HG03439 (cell line): ENCODE measurements at regions not wholly inside any gene's neighbourhood (a gene's known extent, or its start where the extent isn't known, plus 50 kb on each side); places are given as distances from the start of the nearest gene placed in this dataset.
A peak's percentile ranks its signal among the peaks of the same experiment; 100 is the strongest.
"Not testable (repeated sequence)": the region's sequence is repeated elsewhere in the genome, so short reads cannot be mapped to it uniquely, and the experiment has no call there.

Source experiments
- ATAC-seq: cut with Tn5 transposase; IDR thresholded peaks from one replicate; pipeline ENCODE4 v1.9.1; 2021; ENCODE audit warnings: mild to moderate bottlenecking, moderate library complexity; ENCODE audit not compliant: unreplicated experiment

GRCh38 chr1:147103416-147104155 lies 68.7 kb downstream of the PRKAB2 start:
- not testable (repeated sequence) for ATAC-seq

GRCh38 chr1:147099192-147099591 lies 73.1 kb downstream of the PRKAB2 start:
- ATAC-seq = no peak

- not testable (repeated sequence) for ATAC-seq
Observed at GRCh38 chr1:147098338-147098973, 73.8 kb downstream of the PRKAB2 start.

- no peak for ATAC-seq
Observed at GRCh38 chr1:147095691-147096090, 76.6 kb downstream of the PRKAB2 start.

GRCh38 chr1:147091801-147092200 lies 80.5 kb downstream of the PRKAB2 start:
- ATAC-seq = no peak

- ATAC-seq = no peak
Observed at GRCh38 chr1:147089457-147089856, 82.8 kb downstream of the PRKAB2 start.

- ATAC-seq = no peak
Observed at GRCh38 chr1:147086129-147086528, 86.1 kb downstream of the PRKAB2 start.

GRCh38 chr1:147084273-147085096 lies 87.8 kb downstream of the PRKAB2 start:
- ATAC-seq = peak; percentile 79

- no peak for ATAC-seq
Observed at GRCh38 chr1:147083919-147084272, 88.4 kb downstream of the PRKAB2 start.

GRCh38 chr1:147080671-147081394 lies 91.4 kb downstream of the PRKAB2 start:
- no peak for ATAC-seq

- ATAC-seq = no peak
Observed at GRCh38 chr1:147080006-147080661, 92.1 kb downstream of the PRKAB2 start.

GRCh38 chr1:147079400-147080005 lies 92.8 kb downstream of the PRKAB2 start:
- ATAC-seq = no peak

- no peak for ATAC-seq
Observed at GRCh38 chr1:147078606-147079399, 93.5 kb downstream of the PRKAB2 start.

- ATAC-seq = no peak
Observed at GRCh38 chr1:147077936-147078605, 94.2 kb downstream of the PRKAB2 start.

- ATAC-seq = no peak
Observed at GRCh38 chr1:147077523-147077922, 94.7 kb downstream of the PRKAB2 start.

GRCh38 chr1:147077081-147077480 lies 95.2 kb downstream of the PRKAB2 start:
- ATAC-seq = no peak

- ATAC-seq = no peak
Observed at GRCh38 chr1:147076442-147076841, 95.8 kb downstream of the PRKAB2 start.

- no peak for ATAC-seq
Observed at GRCh38 chr1:147072482-147073432, 99.5 kb downstream of the PRKAB2 start.
